Islet precursor cell (in vitro differentiated cells): ENCODE measurements at regions not wholly inside any gene's neighbourhood (a gene's known extent, or its start where the extent isn't known, plus 50 kb on each side); places are given as distances from the start of the nearest gene placed in this dataset.

Source experiments
- DNase-seq: peaks from one replicate; pipeline ENCODE4 v3.0.0-alpha.2; 2018

DNA sequence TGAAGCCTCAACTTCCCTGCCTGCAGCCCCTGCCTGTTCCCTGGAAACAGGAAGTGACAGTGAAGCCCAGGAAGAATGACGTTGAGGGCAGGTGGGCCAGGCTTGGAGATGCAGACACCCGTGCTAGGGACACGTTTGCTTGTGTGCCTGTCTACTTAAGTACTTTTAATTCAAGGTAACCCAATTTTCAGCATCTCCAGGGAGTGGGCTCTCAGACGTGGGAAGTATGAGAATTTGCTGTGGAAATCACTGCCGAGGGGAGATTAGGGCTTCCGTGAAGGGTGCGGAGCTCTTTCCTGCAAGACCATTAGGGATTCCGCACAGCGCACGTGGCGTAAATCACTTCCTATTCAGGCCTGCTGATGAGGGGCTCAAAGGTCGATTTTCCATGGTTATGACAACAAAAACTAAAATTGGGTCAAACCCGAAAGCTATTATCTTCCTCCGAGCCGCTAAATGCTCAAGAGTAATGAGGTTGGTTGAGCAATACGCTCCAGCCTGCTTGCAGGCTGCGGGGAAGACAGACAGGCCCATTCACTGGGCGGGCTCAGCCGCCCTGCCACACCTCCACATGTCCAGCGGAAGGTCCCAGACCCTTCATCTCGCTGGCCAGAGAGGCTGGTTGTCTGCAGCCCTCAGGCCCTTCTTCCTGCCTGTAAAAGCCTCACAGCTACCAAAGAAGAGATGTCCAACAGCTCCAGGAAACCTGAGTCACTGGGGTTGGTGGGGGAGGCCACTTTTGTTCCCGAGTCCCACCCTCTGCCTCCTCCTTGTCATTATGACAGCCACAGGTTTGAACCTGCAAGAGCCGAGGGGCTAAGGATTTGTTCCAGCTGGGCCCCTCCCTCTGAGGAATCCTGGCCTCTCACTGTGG lies 109.9 kb downstream of the RBFOX3 start:
- DNase-seq = peak; percentile 93

- no peak for DNase-seq
These were observed 112.0 kb downstream of the RBFOX3 start for GRCh38 chr17:79498854-79499253.

DNA sequence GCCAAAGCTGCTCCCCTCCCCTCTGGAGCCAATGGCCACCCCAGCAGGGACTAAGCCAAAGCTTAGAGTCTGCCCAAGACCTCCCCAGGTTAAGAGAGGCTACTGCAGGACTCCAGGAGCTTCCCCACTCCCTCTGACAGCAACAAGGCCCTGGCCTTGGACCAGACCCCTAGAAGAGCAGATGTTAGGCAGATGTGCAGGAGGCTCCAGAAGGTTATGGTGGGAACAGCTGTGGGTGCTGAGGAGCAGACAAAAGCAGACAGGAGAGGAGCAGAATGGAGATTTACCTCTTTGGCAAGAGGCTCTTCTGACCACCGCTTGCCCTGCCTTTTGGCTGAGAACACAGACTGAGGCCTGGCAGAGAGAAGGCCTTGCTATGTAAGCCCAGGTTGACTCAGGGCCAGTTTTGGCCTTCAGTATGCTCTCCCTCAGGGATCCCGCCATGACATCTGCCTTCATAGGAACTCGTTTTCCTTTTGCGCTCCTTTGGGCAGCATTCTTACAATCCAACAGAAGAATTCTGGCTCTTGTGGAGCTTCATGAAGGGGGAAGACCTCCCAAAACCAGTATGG lies 113.0 kb downstream of the RBFOX3 start:
- DNase-seq = no peak

- no peak for DNase-seq
These were observed 114.3 kb downstream of the RBFOX3 start for GRCh38 chr17:79496422-79497005.

- no peak for DNase-seq
These were observed 115.2 kb downstream of the RBFOX3 start for GRCh38 chr17:79495665-79496064.

- DNase-seq = no peak
These were observed 119.8 kb downstream of the RBFOX3 start for GRCh38 chr17:79491006-79491405.

GRCh38 chr17:79490530-79490929 lies 120.3 kb downstream of the RBFOX3 start:
- DNase-seq = no peak

DNA sequence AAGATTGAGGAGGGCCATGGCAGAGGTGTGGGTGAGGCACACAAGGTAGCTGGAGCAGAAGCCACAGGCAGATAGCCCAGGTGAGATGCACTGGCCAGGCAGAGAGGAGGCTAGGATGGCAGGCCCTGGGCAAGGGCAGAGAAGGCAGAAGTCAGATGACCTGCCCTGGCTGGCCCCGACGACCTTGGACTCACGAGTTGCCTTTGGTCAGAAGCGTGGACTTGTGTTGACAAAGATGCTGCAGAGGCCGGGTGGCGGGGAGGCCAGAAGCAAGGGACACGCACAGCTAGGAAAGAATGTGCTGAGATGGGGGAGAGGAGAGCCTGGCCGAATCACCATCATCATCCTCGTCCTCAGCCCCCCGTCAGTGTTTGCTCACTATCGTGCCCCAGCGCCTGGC lies 123.7 kb downstream of the RBFOX3 start:
- no peak for DNase-seq

DNA sequence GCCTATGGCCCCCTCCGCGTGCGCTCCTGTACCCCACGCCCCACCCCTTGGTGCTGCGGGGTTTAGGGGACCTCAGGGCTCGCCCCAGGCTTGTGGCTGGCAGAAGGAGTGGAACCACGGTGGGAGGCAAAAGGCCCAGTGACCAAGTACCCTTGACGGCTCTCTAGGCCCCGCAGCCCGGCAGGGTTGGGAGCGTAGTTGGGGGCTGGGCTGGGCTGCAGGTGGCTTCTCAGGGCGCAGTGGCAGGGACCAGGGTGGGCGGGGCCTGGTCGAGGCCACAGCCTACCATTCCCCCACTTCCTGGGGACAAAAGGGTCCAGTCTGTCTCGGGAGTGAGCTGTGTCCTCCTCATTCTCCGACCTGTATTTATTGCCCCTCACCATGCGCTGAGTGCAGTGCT lies 124.9 kb downstream of the RBFOX3 start:
- DNase-seq = no peak

- DNase-seq = no peak
These were observed 125.3 kb downstream of the RBFOX3 start for GRCh38 chr17:79485419-79485985.

- DNase-seq = no peak
These were observed 126.0 kb downstream of the RBFOX3 start for GRCh38 chr17:79484600-79485418.

GRCh38 chr17:79483842-79484241 lies 127.0 kb downstream of the RBFOX3 start:
- DNase-seq = no peak

- DNase-seq = peak; percentile 88
These were observed 127.9 kb downstream of the RBFOX3 start for GRCh38 chr17:79482727-79483521.

DNA sequence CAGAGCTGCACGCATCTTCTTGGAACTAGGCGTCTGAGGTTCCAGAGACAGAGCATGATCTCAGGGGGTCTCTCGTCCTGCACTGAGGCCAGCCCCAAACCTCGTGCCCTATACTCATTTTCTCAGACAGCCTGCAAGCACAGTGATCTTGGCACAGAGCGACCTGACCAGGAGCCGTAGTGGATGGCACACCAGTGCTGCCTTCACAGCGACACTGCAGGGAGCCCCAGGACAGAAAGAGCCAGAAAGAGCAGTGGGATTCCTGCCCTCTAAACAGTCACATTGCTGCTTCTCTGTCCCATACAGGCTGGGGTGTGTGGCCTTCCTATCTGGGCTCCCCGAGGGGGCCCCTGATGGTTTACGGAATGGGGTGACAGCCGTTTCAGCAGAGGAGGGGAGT lies 131.0 kb downstream of the RBFOX3 start:
- no peak for DNase-seq

- DNase-seq = peak; percentile 54
These were observed 132.0 kb downstream of the RBFOX3 start for GRCh38 chr17:79478841-79479240.

- DNase-seq = no peak
These were observed 132.8 kb downstream of the RBFOX3 start for GRCh38 chr17:79478051-79478461.

DNA sequence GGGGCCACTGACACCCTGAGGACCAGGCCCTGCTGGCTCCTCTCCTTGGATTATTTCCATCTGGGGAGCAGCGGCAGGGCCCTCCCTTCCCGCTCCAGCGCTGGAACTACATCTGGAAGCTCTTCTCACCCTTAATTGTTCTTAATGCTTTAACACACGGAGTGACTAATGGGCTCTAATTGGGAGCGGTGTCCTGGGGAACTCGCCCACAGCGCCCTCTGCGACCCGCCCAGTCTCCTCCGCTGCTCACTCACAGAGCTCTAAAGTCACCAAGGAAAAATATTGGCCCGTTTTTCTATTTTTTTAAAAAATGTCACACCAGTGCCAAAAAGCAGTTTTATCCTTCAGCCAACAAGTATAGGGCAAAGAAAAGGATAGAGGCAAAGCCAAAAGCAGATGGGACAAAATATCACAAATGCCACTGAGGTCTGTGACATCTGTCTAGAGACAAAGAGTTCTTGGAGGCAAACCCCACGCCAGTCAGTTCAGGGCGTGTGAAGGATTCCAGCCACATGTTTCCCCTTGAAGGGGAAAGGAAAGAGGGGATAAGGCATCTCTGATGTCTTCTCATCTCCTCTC lies 134.7 kb downstream of the RBFOX3 start:
- no peak for DNase-seq

- no peak for DNase-seq
These were observed 136.9 kb downstream of the RBFOX3 start for GRCh38 chr17:79473876-79474440.

GRCh38 chr17:79473111-79473875 lies 137.6 kb downstream of the RBFOX3 start:
- no peak for DNase-seq

GRCh38 chr17:79470754-79471153 lies 140.1 kb downstream of the RBFOX3 start:
- no peak for DNase-seq

- DNase-seq = no peak
These were observed 141.2 kb downstream of the RBFOX3 start for GRCh38 chr17:79469646-79470045.
